Large intestine (tissue), 3 donors: ENCODE measurements at regions not wholly inside any gene's neighbourhood (a gene's known extent, or its start where the extent isn't known, plus 50 kb on each side); places are given as distances from the start of the nearest gene placed in this dataset.

Experiments used
- DNase-seq, 2 donors: peaks; one replicate each; pipeline versions ENCODE4 v3.0.0 to v3.0.0-alpha.2; 2013
- H3K27ac ChIP-seq: one replicate; pipeline ENCODE4 v1.5.1; 2013; ENCODE audit warnings: low read length
- H3K27me3 ChIP-seq: 2 replicates; pipeline ENCODE4 v1.6.1; 2013; ENCODE audit warnings: low read length; ENCODE audit not compliant: control insufficient read depth, insufficient read depth
- H3K36me3 ChIP-seq: 2 replicates; pipeline ENCODE4 v1.6.1; 2013; ENCODE audit warnings: low read length; ENCODE audit not compliant: control insufficient read depth, insufficient read depth
- H3K4me1 ChIP-seq: one replicate; pipeline ENCODE4 v1.6.1; 2013; ENCODE audit warnings: low read length; ENCODE audit not compliant: control insufficient read depth, insufficient read depth
- H3K4me3 ChIP-seq: one replicate; pipeline ENCODE4 v1.5.1; 2013; ENCODE audit warnings: low read length
- H3K9me3 ChIP-seq: one replicate; pipeline ENCODE4 v1.6.1; 2013; ENCODE audit warnings: mild to moderate bottlenecking, low read depth, low read length, moderate library complexity; ENCODE audit not compliant: control insufficient read depth
- WGBS: methylation state at CpG from one replicate; pipeline ENCODE4 v1.1.5; 2013; ENCODE audit warnings: low lambda C conversion rate; ENCODE audit not compliant: insufficient coverage; 5-methylcytosine and 5-hydroxymethylcytosine counted together

- Histone ChIP-seq H3K9me3 (no peaks in the 10 kb centered on the region), H3K36me3 (peaks cover 5% of the 10 kb centered on the region), H3K4me3 (no peak overlapping the region), H3K27ac (no peak overlapping the region), H3K4me1 (no peaks in the 10 kb centered on the region), H3K27me3 (no peaks in the 10 kb centered on the region)
- no peak for DNase-seq
- WGBS, result 94% methylated on average over 2 of the region's 3 CpGs
Measured at GRCh38 chr11:129268371-129268770, 76.2 kb upstream of the ARHGAP32 start.

DNA sequence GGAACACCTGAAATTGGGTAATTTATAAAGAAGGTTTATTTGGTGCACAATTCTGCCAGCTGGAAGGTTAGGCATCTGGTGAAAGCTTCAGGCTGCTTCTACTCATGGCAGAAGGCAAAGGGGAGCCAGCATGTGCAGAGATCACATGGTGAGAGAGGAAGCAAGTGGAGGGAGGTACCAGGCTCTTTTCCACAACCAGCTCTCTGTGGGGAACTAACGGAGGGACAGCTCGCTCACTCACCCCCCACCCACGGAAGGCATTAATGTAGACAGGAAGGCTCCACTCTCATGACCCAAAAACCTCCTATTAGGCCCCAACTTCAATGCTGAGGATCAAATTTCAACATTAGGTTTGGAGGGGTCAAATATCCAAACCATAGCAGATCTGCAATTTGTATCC is 75.6 kb upstream of the ARHGAP32 start:
- no peak overlapping the region for H3K27ac ChIP-seq
- no CpG with 5 or more reads among the region's 3 CpGs for WGBS
- H3K4me1 ChIP-seq, result no peaks in the 10 kb centered on the region
- DNase-seq, result no peak
- H3K27me3 ChIP-seq, result no peaks in the 10 kb centered on the region
- no peaks in the 10 kb centered on the region for H3K9me3 ChIP-seq
- H3K4me3 ChIP-seq, result no peak overlapping the region
- peaks cover 5% of the 10 kb centered on the region for H3K36me3 ChIP-seq

DNA sequence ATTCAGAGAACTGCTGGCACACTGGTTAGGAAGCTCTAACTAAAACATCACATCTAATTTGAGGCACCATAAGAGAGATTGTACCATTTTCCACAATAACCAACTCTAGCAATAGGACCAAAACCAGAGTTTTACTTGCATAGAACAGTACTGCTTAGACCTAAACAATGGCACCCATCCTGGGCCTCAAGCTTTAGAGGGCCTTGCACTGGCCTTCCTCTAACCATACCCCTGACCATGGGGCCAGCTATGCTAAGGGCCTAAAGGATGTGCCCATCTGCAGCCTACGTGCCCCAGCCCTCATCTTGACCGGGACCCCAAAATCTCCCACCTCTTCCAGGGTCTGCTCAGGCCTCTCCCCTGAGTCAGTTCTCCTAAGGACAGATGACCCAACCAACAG is 74.4 kb upstream of the ARHGAP32 start:
- no peaks in the 10 kb centered on the region for H3K27me3 ChIP-seq
- H3K9me3 ChIP-seq, result no peaks in the 10 kb centered on the region
- DNase-seq, result no peak
- no peak overlapping the region for H3K4me3 ChIP-seq
- no CpG with 5 or more reads among the region's 2 CpGs for WGBS
- H3K27ac ChIP-seq, result no peak overlapping the region
- H3K4me1 ChIP-seq, result no peaks in the 10 kb centered on the region
- peaks cover 5% of the 10 kb centered on the region for H3K36me3 ChIP-seq

GRCh38 chr11:129265125-129265788 is 73.1 kb upstream of the ARHGAP32 start:
- no peaks in the 10 kb centered on the region for H3K9me3 ChIP-seq
- H3K4me3 ChIP-seq, result no peak overlapping the region
- H3K36me3 ChIP-seq, result peaks cover 5% of the 10 kb centered on the region
- H3K27me3 ChIP-seq, result no peaks in the 10 kb centered on the region
- H3K4me1 ChIP-seq, result no peaks in the 10 kb centered on the region
- no peak overlapping the region for H3K27ac ChIP-seq
- no peak for DNase-seq
- 100% methylated on average over 2 of the region's 5 CpGs for WGBS

- H3K36me3 ChIP-seq, result peaks cover 5% of the 10 kb centered on the region
- 80% methylated on average over 1 of the region's 2 CpGs for WGBS
- no peak overlapping the region for H3K27ac ChIP-seq
- H3K9me3 ChIP-seq, result no peaks in the 10 kb centered on the region
- no peak for DNase-seq
- no peaks in the 10 kb centered on the region for H3K27me3 ChIP-seq
- H3K4me3 ChIP-seq, result no peak overlapping the region
- no peaks in the 10 kb centered on the region for H3K4me1 ChIP-seq
Measured at GRCh38 chr11:129264114-129264513, 72.0 kb upstream of the ARHGAP32 start.

GRCh38 chr11:129260750-129261149 is 68.6 kb upstream of the ARHGAP32 start:
- WGBS, result 100% methylated on average over 1 of the region's 1 CpG
- no peaks in the 10 kb centered on the region for H3K9me3 ChIP-seq
- H3K36me3 ChIP-seq, result no peaks in the 10 kb centered on the region
- no peak overlapping the region for H3K27ac ChIP-seq
- H3K4me3 ChIP-seq, result no peak overlapping the region
- H3K27me3 ChIP-seq, result no peaks in the 10 kb centered on the region
- H3K4me1 ChIP-seq, result no peaks in the 10 kb centered on the region
- DNase-seq, result no peak

DNA sequence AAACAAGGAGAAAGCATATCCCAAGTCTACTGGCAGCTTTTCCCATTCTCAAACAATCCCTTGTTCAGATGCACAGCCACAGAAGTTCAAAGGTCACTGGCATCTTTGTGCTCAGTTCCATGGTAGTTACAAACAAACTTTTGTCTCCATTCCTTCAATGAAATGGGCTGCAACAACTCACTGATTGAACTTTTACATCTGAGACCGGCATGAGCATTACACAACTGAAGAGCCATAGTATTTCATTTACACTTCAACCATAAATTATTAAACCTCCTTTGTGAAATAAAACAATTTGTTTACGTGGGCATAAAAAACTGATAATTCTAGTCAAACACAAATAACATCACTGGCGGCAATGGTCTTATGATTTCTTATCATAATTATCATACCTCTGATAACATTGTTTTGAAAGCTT is 67.8 kb upstream of the ARHGAP32 start:
- Histone ChIP-seq H3K27ac (no peak overlapping the region), H3K4me3 (no peak overlapping the region), H3K36me3 (no peaks in the 10 kb centered on the region), H3K4me1 (no peaks in the 10 kb centered on the region), H3K27me3 (no peaks in the 10 kb centered on the region), H3K9me3 (no peaks in the 10 kb centered on the region)
- no peak for DNase-seq
- WGBS, result 20% methylated on average over 1 of the region's 3 CpGs

DNA sequence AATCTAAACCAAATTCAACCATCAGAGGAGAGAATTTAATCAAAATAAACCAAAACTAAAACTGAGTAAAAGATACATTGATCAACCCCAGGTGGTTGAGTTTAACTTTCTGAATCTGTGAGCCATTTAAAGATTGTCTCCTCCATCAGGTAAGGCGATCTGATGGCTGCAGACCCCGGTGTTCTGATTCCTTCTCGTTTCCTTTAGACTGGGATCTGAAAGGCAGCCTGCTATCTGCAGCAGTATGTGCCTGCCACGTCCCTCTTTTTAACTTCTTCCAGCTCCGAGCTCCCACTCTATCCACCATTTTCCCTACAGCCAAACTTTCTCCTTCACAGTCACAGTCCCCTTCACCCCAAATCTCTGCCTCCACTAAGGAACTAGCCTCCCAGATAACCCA is 66.1 kb upstream of the ARHGAP32 start:
- H3K27me3 ChIP-seq, result no peaks in the 10 kb centered on the region
- no peaks in the 10 kb centered on the region for H3K9me3 ChIP-seq
- DNase-seq, result no peak
- WGBS, result 72% methylated on average over 5 of the region's 5 CpGs
- H3K4me1 ChIP-seq, result no peaks in the 10 kb centered on the region
- no peak overlapping the region for H3K27ac ChIP-seq
- no peak overlapping the region for H3K4me3 ChIP-seq
- H3K36me3 ChIP-seq, result no peaks in the 10 kb centered on the region

DNA sequence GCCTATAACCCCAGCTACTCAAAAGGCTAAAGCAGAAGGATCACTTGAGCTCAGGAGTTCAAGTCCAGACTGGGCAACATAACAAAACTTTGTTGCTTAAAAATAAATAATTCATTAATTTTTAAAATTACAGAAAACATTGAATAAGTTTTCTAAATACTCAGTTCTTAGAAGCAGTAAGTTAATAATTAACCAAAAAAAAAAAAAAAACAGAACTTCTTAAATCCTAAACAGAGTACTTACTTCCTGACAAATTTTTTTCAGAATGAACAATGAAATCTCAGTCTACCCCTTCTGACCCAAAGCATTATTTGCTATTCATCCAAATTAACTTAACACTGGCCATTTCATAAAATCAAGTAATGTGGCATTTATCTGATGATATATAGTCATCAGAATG is 65.4 kb upstream of the ARHGAP32 start:
- DNase-seq, result no peak
- H3K9me3 ChIP-seq, result no peaks in the 10 kb centered on the region
- H3K4me1 ChIP-seq, result no peaks in the 10 kb centered on the region
- H3K36me3 ChIP-seq, result no peaks in the 10 kb centered on the region
- H3K4me3 ChIP-seq, result no peak overlapping the region
- H3K27me3 ChIP-seq, result no peaks in the 10 kb centered on the region
- no peak overlapping the region for H3K27ac ChIP-seq

DNA sequence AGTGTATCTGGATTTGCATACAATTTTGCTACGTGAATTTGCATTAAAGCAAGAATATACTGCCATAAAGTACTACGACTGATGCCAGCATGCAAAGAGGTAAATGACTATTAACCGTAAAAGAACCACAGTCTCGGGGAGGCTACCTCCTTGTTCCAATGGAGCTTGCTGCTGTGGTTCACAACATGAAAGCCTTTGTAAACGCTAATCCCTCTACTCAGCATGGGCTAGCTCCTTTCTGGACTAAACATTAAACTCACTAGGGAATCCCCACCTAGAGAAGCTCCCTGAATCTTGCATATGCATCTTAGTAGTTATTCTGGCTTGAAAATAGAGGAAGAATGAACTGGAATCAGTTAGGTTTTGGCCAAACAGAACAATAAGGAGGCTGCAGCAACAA is 60.5 kb upstream of the ARHGAP32 start:
- no peaks in the 10 kb centered on the region for H3K27me3 ChIP-seq
- no CpG with 5 or more reads among the region's 5 CpGs for WGBS
- H3K4me1 ChIP-seq, result no peaks in the 10 kb centered on the region
- no peak overlapping the region for H3K4me3 ChIP-seq
- no peaks in the 10 kb centered on the region for H3K36me3 ChIP-seq
- H3K27ac ChIP-seq, result no peak overlapping the region
- DNase-seq, result no peak
- H3K9me3 ChIP-seq, result no peaks in the 10 kb centered on the region

DNA sequence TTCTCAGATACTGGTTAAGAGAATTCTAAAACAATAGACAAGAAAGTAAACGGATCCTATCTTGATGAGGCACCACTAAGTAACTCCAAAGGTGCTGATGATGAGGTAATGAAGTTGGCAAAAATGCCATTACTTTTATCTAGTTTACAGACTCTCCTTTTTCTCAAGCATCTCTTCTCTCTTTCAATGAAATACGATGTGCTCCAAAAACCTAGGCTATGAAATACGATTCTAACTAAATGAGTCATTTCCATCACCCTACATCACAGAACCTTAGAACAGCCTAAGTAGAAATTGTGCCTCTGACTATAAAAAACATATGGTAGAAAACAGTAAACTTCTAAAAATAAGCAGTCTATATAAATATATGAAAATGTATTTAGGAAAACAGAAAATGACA is 58.9 kb upstream of the ARHGAP32 start:
- DNase-seq, result no peak
- no peak overlapping the region for H3K4me3 ChIP-seq
- H3K9me3 ChIP-seq, result no peaks in the 10 kb centered on the region
- no peaks in the 10 kb centered on the region for H3K4me1 ChIP-seq
- H3K27me3 ChIP-seq, result no peaks in the 10 kb centered on the region
- no peak overlapping the region for H3K27ac ChIP-seq
- H3K36me3 ChIP-seq, result no peaks in the 10 kb centered on the region
- WGBS, result 60% methylated on average over 1 of the region's 3 CpGs
